IPS DF 6.9 (cell line): ENCODE measurements at regions not wholly inside any gene's neighbourhood (a gene's known extent, or its start where the extent isn't known, plus 50 kb on each side); places are given as distances from the start of the nearest gene placed in this dataset.
A peak's percentile ranks its signal among the peaks of the same experiment; 100 is the strongest.

Source experiments
- DNase-seq: peaks from one replicate; pipeline ENCODE4 v3.0.0-alpha.2; 2013; ENCODE audit warnings: low read depth, low spot score
- H3K27ac ChIP-seq: one replicate; pipeline ENCODE4 v1.5.1; 2013; ENCODE audit warnings: low read length, control low read depth
- H3K27me3 ChIP-seq: 2 replicates; pipeline ENCODE4 v1.6.1; 2013; ENCODE audit warnings: mild to moderate bottlenecking, low read length; ENCODE audit not compliant: control insufficient read depth, insufficient read depth
- H3K36me3 ChIP-seq: 2 replicates; pipeline ENCODE4 v1.6.1; 2013; ENCODE audit warnings: low read length; ENCODE audit not compliant: control insufficient read depth, insufficient read depth
- H3K4me1 ChIP-seq: 2 replicates; pipeline ENCODE4 v1.6.1; 2013; ENCODE audit warnings: low read length; ENCODE audit not compliant: control insufficient read depth, insufficient read depth
- H3K4me3 ChIP-seq: 2 replicates; pipeline ENCODE4 v1.5.1; 2013; ENCODE audit warnings: mild to moderate bottlenecking, low read length
- H3K9me3 ChIP-seq: 2 replicates; pipeline ENCODE4 v1.6.1; 2013; ENCODE audit warnings: low read length, inconsistent platforms; ENCODE audit not compliant: control insufficient read depth, insufficient read depth
- WGBS: extraction: QIAGEN DNeasy Blood & Tissue Kit; methylation state at CpG from one replicate; pipeline ENCODE4 v1.1.7; 2013; ENCODE audit warnings: mixed read lengths, missing lambda C conversion rate; ENCODE audit not compliant: insufficient read length, insufficient coverage; 5-methylcytosine and 5-hydroxymethylcytosine counted together

- Histone ChIP-seq H3K27ac (no peak overlapping the region), H3K4me1 (no peaks in the 10 kb centered on the region), H3K27me3 (no peaks in the 10 kb centered on the region), H3K4me3 (no peak overlapping the region), H3K36me3 (no peaks in the 10 kb centered on the region), H3K9me3 (no peaks in the 10 kb centered on the region)
- DNase-seq, result no peak
- no CpG with 5 or more reads among the region's 2 CpGs for WGBS
These were observed 113.2 kb upstream of the PHF14 start for GRCh38 chr7:10860516-10860915.

DNA sequence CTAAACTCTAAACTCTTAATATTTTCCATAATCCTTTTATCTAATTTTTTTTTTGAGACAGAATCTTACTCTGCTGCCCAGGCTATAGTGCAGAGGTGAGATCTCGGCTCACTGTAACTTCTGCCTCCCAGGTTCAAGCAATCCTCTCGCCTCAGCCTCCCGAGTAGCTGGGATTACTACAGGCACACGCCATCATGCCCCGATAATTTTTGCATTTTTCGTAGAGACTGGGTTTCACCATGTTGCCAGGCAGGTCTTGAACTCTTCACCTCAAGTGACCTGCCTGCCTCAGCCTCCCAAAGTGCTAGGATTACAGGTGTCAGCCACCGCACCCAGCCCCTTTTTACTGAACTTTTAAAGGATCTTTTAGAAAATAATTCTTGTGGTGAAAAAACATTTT, 110.2 kb upstream of the PHF14 start:
- no peaks in the 10 kb centered on the region for H3K36me3 ChIP-seq
- H3K9me3 ChIP-seq, result no peaks in the 10 kb centered on the region
- no peak overlapping the region for H3K27ac ChIP-seq
- no peak overlapping the region for H3K4me3 ChIP-seq
- no CpG with 5 or more reads among the region's 7 CpGs for WGBS
- no peaks in the 10 kb centered on the region for H3K27me3 ChIP-seq
- no peak for DNase-seq
- H3K4me1 ChIP-seq, result no peaks in the 10 kb centered on the region

DNA sequence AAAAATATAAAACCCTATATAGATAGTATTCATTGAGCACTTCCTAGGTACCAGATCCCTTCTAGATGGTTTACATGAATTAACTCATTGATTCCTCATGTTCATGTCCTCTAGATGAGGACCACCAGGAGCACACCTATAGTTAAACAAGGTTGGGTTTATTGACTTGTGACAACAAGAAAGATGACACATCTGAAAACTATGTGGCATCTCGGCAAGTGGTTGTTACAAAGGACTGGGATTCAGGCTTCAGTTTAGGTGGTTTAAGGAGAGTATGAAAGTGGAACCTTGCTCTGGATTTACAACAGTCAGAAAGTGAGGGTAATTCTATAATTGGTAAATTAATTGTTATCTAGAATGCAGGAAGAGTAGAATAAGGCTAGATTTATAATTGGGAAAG, 99.0 kb upstream of the PHF14 start:
- no peaks in the 10 kb centered on the region for H3K36me3 ChIP-seq
- no peak overlapping the region for H3K4me3 ChIP-seq
- H3K27me3 ChIP-seq, result no peaks in the 10 kb centered on the region
- WGBS, result no CpG with 5 or more reads among the region's 1 CpG
- DNase-seq, result no peak
- H3K9me3 ChIP-seq, result no peaks in the 10 kb centered on the region
- H3K27ac ChIP-seq, result no peak overlapping the region
- no peaks in the 10 kb centered on the region for H3K4me1 ChIP-seq

GRCh38 chr7:10875080-10875479, 98.6 kb upstream of the PHF14 start:
- Histone ChIP-seq H3K9me3 (no peaks in the 10 kb centered on the region), H3K36me3 (no peaks in the 10 kb centered on the region), H3K4me3 (no peak overlapping the region), H3K27me3 (no peaks in the 10 kb centered on the region), H3K27ac (no peak overlapping the region), H3K4me1 (no peaks in the 10 kb centered on the region)
- no peak for DNase-seq
- WGBS, result no CpG with 5 or more reads among the region's 2 CpGs

- no peak for DNase-seq
- H3K9me3 ChIP-seq, result no peaks in the 10 kb centered on the region
- no peak overlapping the region for H3K27ac ChIP-seq
- H3K4me1 ChIP-seq, result no peaks in the 10 kb centered on the region
- no peaks in the 10 kb centered on the region for H3K36me3 ChIP-seq
- no peaks in the 10 kb centered on the region for H3K27me3 ChIP-seq
- no peak overlapping the region for H3K4me3 ChIP-seq
- WGBS, result 100% methylated on average over 5 of the region's 7 CpGs
These were observed 84.8 kb upstream of the PHF14 start for GRCh38 chr7:10888861-10889260.

DNA sequence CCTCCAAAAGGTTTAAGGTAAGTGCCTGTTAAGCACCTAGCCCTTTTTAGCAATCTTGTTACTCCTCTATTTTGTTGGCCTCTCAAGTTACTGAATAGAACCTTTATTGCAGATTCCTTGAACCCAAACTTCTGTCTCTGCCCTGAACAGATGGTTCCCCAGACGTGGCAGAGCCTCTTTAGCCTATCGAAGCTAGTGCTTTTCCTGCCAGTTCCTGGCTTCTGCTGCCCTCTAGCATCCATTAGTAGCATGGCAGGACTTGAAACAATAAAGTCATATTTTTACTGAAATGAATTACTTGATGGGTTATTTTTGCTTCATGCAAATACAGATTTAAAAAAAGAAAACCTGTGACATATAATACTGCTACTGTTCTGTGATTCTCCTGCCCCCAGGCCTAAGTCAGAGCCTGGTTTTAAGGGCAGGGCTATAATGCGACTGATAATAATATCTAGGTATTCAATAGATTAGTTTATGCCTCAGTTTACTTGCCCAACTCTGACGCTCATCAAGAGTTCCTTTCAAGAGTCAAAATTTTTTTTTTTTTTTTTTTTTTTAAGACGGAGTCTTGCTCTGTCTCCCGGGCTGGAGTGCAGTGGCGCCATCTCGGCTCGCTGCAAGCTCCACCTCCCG, 84.3 kb upstream of the PHF14 start:
- Histone ChIP-seq H3K9me3 (no peaks in the 10 kb centered on the region), H3K27me3 (no peaks in the 10 kb centered on the region), H3K4me3 (no peak overlapping the region), H3K4me1 (no peaks in the 10 kb centered on the region), H3K36me3 (no peaks in the 10 kb centered on the region), H3K27ac (no peak overlapping the region)
- peak; percentile 22 for DNase-seq
- no CpG with 5 or more reads among the region's 10 CpGs for WGBS

DNA sequence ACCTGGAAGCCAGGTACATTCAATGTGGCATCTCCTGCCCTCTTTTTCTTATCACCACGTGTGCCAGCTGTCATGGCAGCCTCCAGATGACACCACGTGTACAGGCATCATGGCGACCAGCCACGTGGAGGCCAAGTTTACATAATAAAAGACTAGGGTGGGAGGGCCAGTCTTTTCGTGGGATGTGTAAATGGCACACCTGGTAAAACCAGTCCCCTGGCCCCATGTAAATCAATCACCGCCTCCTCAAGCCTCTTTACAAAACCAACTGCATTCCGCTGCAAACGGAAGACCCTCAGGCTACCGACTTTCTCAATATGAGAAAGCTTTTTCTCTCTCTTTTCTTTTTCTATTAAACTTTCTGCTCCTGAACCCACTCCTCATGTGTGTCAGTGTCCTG, 65.1 kb upstream of the PHF14 start:
- Histone ChIP-seq H3K9me3 (no peaks in the 10 kb centered on the region; the same call in 1 of the 2 replicates), H3K4me1 (peaks cover 2% of the 10 kb centered on the region), H3K4me3 (no peak overlapping the region), H3K27me3 (no peaks in the 10 kb centered on the region), H3K27ac (no peak overlapping the region), H3K36me3 (no peaks in the 10 kb centered on the region)
- WGBS, result no CpG with 5 or more reads among the region's 9 CpGs
- peak; percentile 90 for DNase-seq

GRCh38 chr7:10910447-10910846, 63.2 kb upstream of the PHF14 start:
- peaks cover 2% of the 10 kb centered on the region for H3K4me1 ChIP-seq
- WGBS, result no CpG with 5 or more reads among the region's 2 CpGs
- no peak overlapping the region for H3K4me3 ChIP-seq
- no peaks in the 10 kb centered on the region; the same call in 1 of the 2 replicates for H3K9me3 ChIP-seq
- DNase-seq, result no peak
- H3K36me3 ChIP-seq, result no peaks in the 10 kb centered on the region
- no peaks in the 10 kb centered on the region for H3K27me3 ChIP-seq
- H3K27ac ChIP-seq, result no peak overlapping the region

DNA sequence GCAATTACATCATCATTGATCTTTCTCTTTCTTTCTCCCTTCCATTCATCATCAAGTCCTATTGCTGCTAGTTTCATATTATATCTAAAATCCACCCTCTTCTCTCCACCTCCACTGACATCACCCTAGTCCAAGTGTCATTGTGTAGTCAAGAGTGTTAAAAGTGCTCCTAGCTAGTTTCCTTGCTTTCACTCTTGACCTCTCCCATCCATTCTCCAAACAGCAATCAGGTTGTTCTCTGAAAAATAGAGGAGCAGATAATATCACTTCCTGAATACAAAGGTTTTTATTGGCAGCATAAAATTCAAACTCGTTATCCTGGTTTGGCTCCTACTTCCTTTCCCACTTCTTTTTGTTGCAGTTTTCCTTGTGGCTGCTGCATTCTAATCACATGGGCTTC, 61.6 kb upstream of the PHF14 start:
- no peak for DNase-seq
- no CpG with 5 or more reads among the region's 1 CpG for WGBS

GRCh38 chr7:10913457-10913856, 60.2 kb upstream of the PHF14 start:
- H3K9me3 ChIP-seq, result no peaks in the 10 kb centered on the region; the same call in 1 of the 2 replicates
- H3K4me1 ChIP-seq, result peaks cover 2% of the 10 kb centered on the region
- no peak overlapping the region for H3K27ac ChIP-seq
- WGBS, result no CpG with 5 or more reads among the region's 2 CpGs
- no peaks in the 10 kb centered on the region for H3K36me3 ChIP-seq
- no peak overlapping the region for H3K4me3 ChIP-seq
- H3K27me3 ChIP-seq, result no peaks in the 10 kb centered on the region
- no peak for DNase-seq

More for the DNA sequence above, 61.6 kb upstream of the PHF14 start:
- Histone ChIP-seq H3K4me1 (peaks cover 2% of the 10 kb centered on the region), H3K27ac (no peak overlapping the region), H3K36me3 (no peaks in the 10 kb centered on the region), H3K4me3 (no peak overlapping the region), H3K9me3 (no peaks in the 10 kb centered on the region; the same call in 1 of the 2 replicates), H3K27me3 (no peaks in the 10 kb centered on the region)

DNA sequence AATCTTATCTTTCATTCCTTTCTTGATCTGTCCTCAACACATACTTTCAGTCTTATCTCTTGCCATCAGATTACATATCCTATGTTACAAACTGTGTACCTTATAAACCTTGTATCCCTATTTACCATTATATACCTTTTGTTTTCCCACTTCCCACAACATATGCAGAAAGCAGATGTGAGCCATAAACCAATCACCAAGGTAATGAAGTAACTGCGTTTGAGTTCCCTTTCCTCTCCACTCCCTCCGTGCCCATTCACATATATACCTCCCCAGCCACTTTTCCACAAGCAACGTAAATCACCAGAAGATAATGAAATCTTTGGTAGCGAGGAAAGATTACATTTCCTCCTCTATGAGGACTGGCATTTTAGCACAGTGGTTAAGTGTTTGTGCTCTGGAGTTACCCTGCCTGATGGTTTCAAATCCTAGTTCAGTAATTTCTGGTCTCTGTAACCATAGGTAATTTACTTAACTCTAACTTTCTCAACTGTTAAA, 55.5 kb upstream of the PHF14 start:
- H3K4me3 ChIP-seq, result no peak overlapping the region
- DNase-seq, result no peak
- no peaks in the 10 kb centered on the region for H3K4me1 ChIP-seq
- H3K27ac ChIP-seq, result no peak overlapping the region
- WGBS, result no CpG with 5 or more reads among the region's 4 CpGs
- no peaks in the 10 kb centered on the region for H3K27me3 ChIP-seq
- H3K36me3 ChIP-seq, result no peaks in the 10 kb centered on the region
- H3K9me3 ChIP-seq, result no peaks in the 10 kb centered on the region
